Kidney (tissue), 13 donors: ENCODE measurements at regions not wholly inside any gene's neighbourhood (a gene's known extent, or its start where the extent isn't known, plus 50 kb on each side); places are given as distances from the start of the nearest gene placed in this dataset.
"Not testable (repeated sequence)": the region's sequence is repeated elsewhere in the genome, so short reads cannot be mapped to it uniquely, and the experiment has no call there.

Experiments used
- DNase-seq, 5 donors: peaks; one replicate each; pipeline ENCODE4 v3.0.0-alpha.2; 2013 to 2020
- FAIRE-seq: peaks from 2 replicates; lab custom pipeline; 2012; peaks lifted over from hg19 to GRCh38; lab: Jason Lieb, UNC
- H3K27ac ChIP-seq, 2 donors: one replicate each; pipeline ENCODE4 v1.7.0; 2013; ENCODE audit warnings: low read depth in 2 of 2, low read length in 2 of 2, inconsistent platforms in 1 of 2
- H3K27me3 ChIP-seq: one replicate; pipeline ENCODE4 v1.7.1; 2013; ENCODE audit warnings: low read length, inconsistent platforms; ENCODE audit not compliant: control insufficient read depth, insufficient read depth
- H3K36me3 ChIP-seq, 3 donors: one replicate each; pipeline versions ENCODE4 v1.7.0 to v1.7.1; 2013; ENCODE audit warnings: low read length in 3 of 3, control low read depth in 1 of 3, inconsistent platforms in 1 of 3; ENCODE audit not compliant: insufficient read depth in 3 of 3, control insufficient read depth in 2 of 3
- H3K4me1 ChIP-seq, 3 donors: one replicate each; pipeline versions ENCODE4 v1.7.0 to v1.7.1; 2013; ENCODE audit warnings: low read length in 3 of 3, inconsistent platforms in 1 of 3, low read depth in 1 of 3; ENCODE audit not compliant: control insufficient read depth in 2 of 3, insufficient read depth in 2 of 3
- H3K4me3 ChIP-seq, 3 donors: one replicate each; pipeline versions ENCODE4 v1.7.0 to v1.8.1; 2013; ENCODE audit warnings: low read length in 3 of 3, control low read depth in 1 of 3, inconsistent platforms in 1 of 3
- H3K9ac ChIP-seq, 3 donors: one replicate each; pipeline versions ENCODE4 v1.7.0 to v1.7.1; 2013; ENCODE audit warnings: low read length in 3 of 3, control low read depth in 1 of 3, inconsistent platforms in 1 of 3
- H3K9me3 ChIP-seq, 3 donors: one replicate each; pipeline versions ENCODE4 v1.7.0 to v1.7.1; 2013; ENCODE audit warnings: low read length in 3 of 3, control low read depth in 1 of 3, inconsistent platforms in 1 of 3; ENCODE audit not compliant: control insufficient read depth in 2 of 3, insufficient read depth in 1 of 3
- intact Hi-C: fragments of 100-400 bp; cut with DNase I; formaldehyde crosslinking; loops from one replicate; pipeline ENCODE4 v1.11.1; 2022
- TF ChIP-seq, protein P1 (sequence below): IDR thresholded peaks from 3 replicates; pipeline ENCODE4 v1.5.1; 2012; ENCODE audit warnings: mild to moderate bottlenecking, moderate library complexity, borderline replicate concordance; ENCODE audit not compliant: insufficient read depth; ENCODE audit errors: extremely low read depth
- donor health status: control.
- donor health status: control.
- donor health status: control.
- donor health status: control.
- donor health status: control.
- donor health status: DM: yes; HTN: yes; CAD: no.
- donor health status: Normal renal cell carcinoma (clear cell type).

DNA sequence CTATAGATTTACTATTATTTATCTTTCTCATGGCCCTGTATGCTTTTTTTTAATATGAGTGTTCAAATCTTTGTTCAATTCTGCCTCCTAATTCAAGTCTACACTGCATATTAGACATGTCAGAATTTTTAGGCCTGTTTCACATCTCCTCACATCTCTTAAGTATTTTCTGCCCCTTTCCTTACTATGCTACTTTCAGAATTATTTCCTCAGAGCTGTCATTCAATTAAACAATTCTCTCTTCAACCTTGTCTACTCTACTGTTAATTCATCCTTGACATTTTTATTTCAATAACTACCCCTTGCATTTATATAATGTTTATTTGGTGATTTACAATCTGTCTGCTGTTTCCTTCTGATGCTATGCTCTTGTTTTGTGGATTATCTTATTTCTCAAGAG lies 91.1 kb downstream of the CAPZA3 start:
- no peak overlapping the region for H3K27ac ChIP-seq
- FAIRE-seq: no peak
- H3K9me3 ChIP-seq: peaks cover 0 to 8% (median 0%) of the 10 kb centered on the region in 3 donors
- TF ChIP-seq, protein P1, sequence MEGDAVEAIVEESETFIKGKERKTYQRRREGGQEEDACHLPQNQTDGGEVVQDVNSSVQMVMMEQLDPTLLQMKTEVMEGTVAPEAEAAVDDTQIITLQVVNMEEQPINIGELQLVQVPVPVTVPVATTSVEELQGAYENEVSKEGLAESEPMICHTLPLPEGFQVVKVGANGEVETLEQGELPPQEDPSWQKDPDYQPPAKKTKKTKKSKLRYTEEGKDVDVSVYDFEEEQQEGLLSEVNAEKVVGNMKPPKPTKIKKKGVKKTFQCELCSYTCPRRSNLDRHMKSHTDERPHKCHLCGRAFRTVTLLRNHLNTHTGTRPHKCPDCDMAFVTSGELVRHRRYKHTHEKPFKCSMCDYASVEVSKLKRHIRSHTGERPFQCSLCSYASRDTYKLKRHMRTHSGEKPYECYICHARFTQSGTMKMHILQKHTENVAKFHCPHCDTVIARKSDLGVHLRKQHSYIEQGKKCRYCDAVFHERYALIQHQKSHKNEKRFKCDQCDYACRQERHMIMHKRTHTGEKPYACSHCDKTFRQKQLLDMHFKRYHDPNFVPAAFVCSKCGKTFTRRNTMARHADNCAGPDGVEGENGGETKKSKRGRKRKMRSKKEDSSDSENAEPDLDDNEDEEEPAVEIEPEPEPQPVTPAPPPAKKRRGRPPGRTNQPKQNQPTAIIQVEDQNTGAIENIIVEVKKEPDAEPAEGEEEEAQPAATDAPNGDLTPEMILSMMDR: no peak
- DNase-seq: no peak
- H3K27me3 ChIP-seq: no peaks in the 10 kb centered on the region
- H3K9ac ChIP-seq: no peak overlapping the region
- H3K4me1 ChIP-seq: no peaks in the 10 kb centered on the region
- no peak overlapping the region for H3K4me3 ChIP-seq
- intact Hi-C loops: no loop called here
- H3K36me3 ChIP-seq: no peaks in the 10 kb centered on the region

DNA sequence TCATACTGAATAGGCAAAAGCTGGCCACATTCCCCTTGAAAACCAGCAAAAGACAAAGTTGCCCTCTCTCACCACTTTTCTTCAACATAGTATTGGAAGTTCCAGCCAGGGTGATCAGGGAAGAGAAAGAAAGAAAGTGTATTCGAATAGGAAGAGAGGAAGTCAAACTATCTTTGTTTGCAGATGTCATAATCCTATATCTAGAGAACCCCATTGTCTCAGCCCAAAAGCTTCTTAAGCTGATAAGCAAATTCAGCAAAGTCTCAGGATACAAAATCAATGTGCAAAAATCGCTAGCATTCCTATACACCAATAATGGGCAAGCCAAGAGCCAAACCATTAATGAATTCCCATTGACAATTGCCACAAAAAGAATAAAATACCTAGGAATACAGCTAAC lies 95.0 kb downstream of the CAPZA3 start:
- H3K4me1 ChIP-seq, intact Hi-C loops, H3K27me3 ChIP-seq, H3K4me3 ChIP-seq, DNase-seq, H3K27ac ChIP-seq, FAIRE-seq, H3K36me3 ChIP-seq, H3K9me3 ChIP-seq, H3K9ac ChIP-seq: not testable (repeated sequence)

DNA sequence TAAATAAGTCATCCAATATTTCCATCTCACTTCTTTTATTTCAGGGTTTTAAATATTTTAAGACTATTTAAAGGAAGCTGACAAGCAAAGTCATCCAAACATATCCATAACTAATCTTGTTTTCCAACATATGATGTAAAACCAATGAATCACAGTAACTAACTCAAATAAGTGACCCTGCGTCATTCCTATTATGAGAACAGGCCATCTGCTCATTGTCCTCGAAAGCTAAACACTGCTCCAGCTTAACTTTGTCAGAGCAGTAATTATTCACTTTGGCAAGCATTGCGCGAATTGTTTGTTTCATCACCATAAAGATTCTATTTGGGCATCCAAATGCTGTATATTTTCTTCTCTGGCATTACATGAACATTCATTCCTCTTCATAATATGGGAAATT lies 99.1 kb downstream of the CAPZA3 start:
- TF ChIP-seq, protein P1: no peak
- Histone ChIP-seq H3K4me3 (no peak overlapping the region), H3K36me3 (no peaks in the 10 kb centered on the region), H3K9me3 (no peaks in the 10 kb centered on the region), H3K4me1 (no peaks in the 10 kb centered on the region), H3K27ac (no peak overlapping the region), H3K9ac (no peak overlapping the region), H3K27me3 (no peaks in the 10 kb centered on the region)
- no peak for FAIRE-seq
- DNase-seq: peak in 2 of 5 donors; percentile 22 to 36
- intact Hi-C loops: no loop called here

DNA sequence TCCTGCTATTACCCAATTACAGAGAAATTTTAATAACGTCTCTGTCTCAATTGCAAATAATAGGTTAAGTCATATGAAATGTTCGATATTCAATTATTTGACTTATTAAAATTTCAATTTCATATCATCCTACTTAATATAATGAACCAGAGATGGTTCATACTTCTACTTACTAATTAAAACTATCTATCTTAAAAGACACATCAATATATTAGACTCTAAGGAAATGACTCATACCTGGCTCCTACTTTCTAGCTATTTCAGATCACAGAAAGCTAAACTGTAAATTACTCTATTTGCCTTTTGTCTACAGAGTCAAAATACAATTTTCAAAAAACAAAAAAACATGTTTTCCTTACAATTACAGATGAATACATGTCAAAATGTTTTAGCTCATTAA lies 99.6 kb downstream of the CAPZA3 start:
- TF ChIP-seq, protein P1: no peak
- Histone ChIP-seq H3K27ac (no peak overlapping the region), H3K4me3 (no peak overlapping the region), H3K36me3 (no peaks in the 10 kb centered on the region), H3K9me3 (no peaks in the 10 kb centered on the region), H3K9ac (no peak overlapping the region), H3K4me1 (no peaks in the 10 kb centered on the region), H3K27me3 (no peaks in the 10 kb centered on the region)
- intact Hi-C loops: no loop called here
- FAIRE-seq (no peak), DNase-seq (no peak)

DNA sequence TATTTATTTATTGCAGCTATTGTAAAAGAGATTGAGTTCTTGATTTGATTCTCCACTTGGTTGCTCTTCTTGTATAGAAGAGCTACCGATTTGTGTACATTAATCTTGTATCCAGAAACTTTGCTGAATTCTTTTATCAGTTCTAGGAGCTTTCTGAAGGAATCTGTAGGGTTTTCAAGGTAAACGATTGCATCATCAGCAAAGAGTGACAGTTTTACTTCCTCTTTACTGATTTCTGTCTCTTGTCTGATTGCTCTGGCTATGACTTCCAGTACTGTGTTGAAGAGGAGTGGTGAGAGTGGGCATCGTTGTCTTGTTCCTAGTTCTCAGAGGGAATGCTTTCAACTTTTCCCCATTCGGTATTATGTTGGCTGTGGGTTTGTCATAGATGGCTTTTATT lies 103.1 kb downstream of the CAPZA3 start:
- H3K36me3 ChIP-seq, H3K9ac ChIP-seq, H3K27ac ChIP-seq, H3K9me3 ChIP-seq, intact Hi-C loops, H3K27me3 ChIP-seq, FAIRE-seq, H3K4me1 ChIP-seq, H3K4me3 ChIP-seq, DNase-seq: not testable (repeated sequence)
